Activated gamma-delta T cell treated with anti-CD3 and anti-CD28 coated beads, Interleukin-2, amount 50 U/mL, for 16 hours (primary cell): ENCODE measurements at regions not wholly inside any gene's neighbourhood (a gene's known extent, or its start where the extent isn't known, plus 50 kb on each side); places are given as distances from the start of the nearest gene placed in this dataset.
"Not testable (repeated sequence)": the region's sequence is repeated elsewhere in the genome, so short reads cannot be mapped to it uniquely, and the experiment has no call there.

Experiments used
- DNase-seq: peaks from one replicate; pipeline ENCODE4 v3.0.0-alpha.2; 2020; ENCODE audit warnings: low read depth

GRCh38 chr2:192952245-192952644 lies 757.5 kb upstream of the TMEFF2 start:
- no peak for DNase-seq

- DNase-seq: no peak
Measured at GRCh38 chr2:192948316-192948715, 753.6 kb upstream of the TMEFF2 start.

GRCh38 chr2:192947352-192947751 lies 752.6 kb upstream of the TMEFF2 start:
- no peak for DNase-seq

- no peak for DNase-seq
Measured at GRCh38 chr2:192940767-192941166, 746.0 kb upstream of the TMEFF2 start.

GRCh38 chr2:192932376-192932775 lies 737.6 kb upstream of the TMEFF2 start:
- DNase-seq: no peak

- not testable (repeated sequence) for DNase-seq
Measured at GRCh38 chr2:192921631-192922030, 726.9 kb upstream of the TMEFF2 start.

- DNase-seq: no peak
Measured at GRCh38 chr2:192901446-192901845, 706.7 kb upstream of the TMEFF2 start.

GRCh38 chr2:192899466-192899865 lies 704.7 kb upstream of the TMEFF2 start:
- no peak for DNase-seq

- DNase-seq: not testable (repeated sequence)
Measured at GRCh38 chr2:192893976-192894375, 699.2 kb upstream of the TMEFF2 start.

GRCh38 chr2:192888109-192888508 lies 693.4 kb upstream of the TMEFF2 start:
- no peak for DNase-seq

GRCh38 chr2:192887337-192887736 lies 692.6 kb upstream of the TMEFF2 start:
- DNase-seq: no peak

GRCh38 chr2:192886636-192887035 lies 691.9 kb upstream of the TMEFF2 start:
- no peak for DNase-seq

- DNase-seq: no peak
Measured at GRCh38 chr2:192885569-192886160, 690.9 kb upstream of the TMEFF2 start.

- no peak for DNase-seq
Measured at GRCh38 chr2:192877159-192877558, 682.4 kb upstream of the TMEFF2 start.

- DNase-seq: no peak
Measured at GRCh38 chr2:192876698-192877097, 682.0 kb upstream of the TMEFF2 start.

- DNase-seq: no peak
Measured at GRCh38 chr2:192854706-192855105, 660.0 kb upstream of the TMEFF2 start.

- no peak for DNase-seq
Measured at GRCh38 chr2:192854031-192854430, 659.3 kb upstream of the TMEFF2 start.

GRCh38 chr2:192828947-192829346 lies 634.2 kb upstream of the TMEFF2 start:
- DNase-seq: no peak

- no peak for DNase-seq
Measured at GRCh38 chr2:192828175-192828574, 633.4 kb upstream of the TMEFF2 start.

- DNase-seq: no peak
Measured at GRCh38 chr2:192827735-192828134, 633.0 kb upstream of the TMEFF2 start.

- DNase-seq: no peak
Measured at GRCh38 chr2:192814376-192814775, 619.6 kb upstream of the TMEFF2 start.

GRCh38 chr2:192813341-192813740 lies 618.6 kb upstream of the TMEFF2 start:
- DNase-seq: no peak

- no peak for DNase-seq
Measured at GRCh38 chr2:192809173-192809572, 614.4 kb upstream of the TMEFF2 start.

- DNase-seq: no peak
Measured at GRCh38 chr2:192783643-192784042, 588.9 kb upstream of the TMEFF2 start.
